H1 (cell line): ENCODE measurements at regions not wholly inside any gene's neighbourhood (a gene's known extent, or its start where the extent isn't known, plus 50 kb on each side); places are given as distances from the start of the nearest gene placed in this dataset.

Experiments
- CTCF ChIA-PET: fragments of 300-600 bp; sonication (Branson Sonifier 250); formaldehyde crosslinking; loops from one replicate; lab custom pipeline; 2021; ENCODE audit not compliant: partially characterized antibody; lab: Charles Lee
- POLR2A ChIA-PET: fragments of 300-600 bp; sonication (Branson Sonifier 250); formaldehyde crosslinking; loops from one replicate; lab custom pipeline; 2021; ENCODE audit warnings: inconsistent platforms; ENCODE audit not compliant: partially characterized antibody; lab: Charles Lee
- DNase-seq, 2 experiments: peaks; one replicate each; pipeline versions ENCODE4 v3.0.0 to v3.0.0-alpha.2; 2010 to 2022; ENCODE audit warnings: low spot score in 2 of 2, low read depth in 1 of 2, mixed read lengths in 1 of 2
- FAIRE-seq: peaks from 2 replicates; lab custom pipeline; 2011; peaks lifted over from hg19 to GRCh38; lab: Jason Lieb, UNC
- H2AFZ ChIP-seq: 2 replicates; pipeline ENCODE4 v1.8.1; 2012; ENCODE audit warnings: low read length, inconsistent platforms
- H2AK5ac ChIP-seq: 2 replicates; pipeline ENCODE4 v1.6.1; 2013; ENCODE audit warnings: low read depth, low read length
- H2BK120ac ChIP-seq: replicated peaks from 2 replicates; pipeline ENCODE3; 2013; ENCODE audit warnings: low read depth, low read length, inconsistent platforms
- H2BK12ac ChIP-seq: 2 replicates; pipeline ENCODE4 v1.6.1; 2013; ENCODE audit warnings: low read depth, low read length
- H2BK15ac ChIP-seq: 2 replicates; pipeline ENCODE4 v1.6.1; 2013; ENCODE audit warnings: low read length
- H2BK20ac ChIP-seq: 2 replicates; pipeline ENCODE4 v1.6.1; 2013; ENCODE audit warnings: low read length
- H2BK5ac ChIP-seq: 2 replicates; pipeline ENCODE4 v1.6.1; 2013; ENCODE audit warnings: low read depth, low read length
- H3K14ac ChIP-seq: 2 replicates; pipeline ENCODE4 v1.6.1; 2013; ENCODE audit warnings: inconsistent platforms; ENCODE audit not compliant: insufficient read length
- H3K18ac ChIP-seq: 2 replicates; pipeline ENCODE4 v1.6.1; 2013; ENCODE audit warnings: low read length; ENCODE audit errors: extremely low read depth
- H3K23ac ChIP-seq: 2 replicates; pipeline ENCODE4 v1.6.1; 2013; ENCODE audit warnings: inconsistent platforms; ENCODE audit not compliant: insufficient read length
- H3K23me2 ChIP-seq: 2 replicates; pipeline ENCODE4 v1.6.1; 2013; ENCODE audit warnings: low read depth, low read length
- H3K27ac ChIP-seq: 2 replicates; pipeline ENCODE4 v1.6.1; 2011; ENCODE audit warnings: low read depth, low read length, inconsistent platforms
- H3K27me3 ChIP-seq, 4 experiments: replicated peaks in 1 of 4; 1 replicate in 1 of 4; 2 replicates in 3 of 4; pipeline versions ENCODE4 v1.6.1 to v1.8.1; 2011 to 2013; ENCODE audit warnings: low read length in 3 of 4, mild to moderate bottlenecking in 3 of 4, inconsistent platforms in 2 of 4, mixed read lengths in 2 of 4, moderate library complexity in 1 of 4; ENCODE audit not compliant: control insufficient read depth in 3 of 4, insufficient read depth in 3 of 4; ENCODE audit errors: extremely low read depth in 1 of 4
- H3K36me3 ChIP-seq, 4 experiments: 2 replicates each; pipeline versions ENCODE4 v1.6.1 to v1.8.1; 2011 to 2013; ENCODE audit warnings: mild to moderate bottlenecking in 4 of 4, low read length in 3 of 4, moderate library complexity in 2 of 4, control low read depth in 1 of 4, inconsistent platforms in 1 of 4; ENCODE audit not compliant: insufficient read depth in 4 of 4, control insufficient read depth in 2 of 4
- H3K4ac ChIP-seq: replicated peaks from 2 replicates; pipeline ENCODE3; 2013; ENCODE audit warnings: low read length, low read depth, mixed read lengths, inconsistent platforms; ENCODE audit not compliant: insufficient read length
- H3K4me1 ChIP-seq, 4 experiments: replicated peaks in 1 of 4; 1 replicate in 1 of 4; 2 replicates in 3 of 4; pipeline versions ENCODE4 v1.6.1 to v1.8.1; 2011 to 2013; ENCODE audit warnings: low read length in 3 of 4, inconsistent platforms in 2 of 4, mixed read lengths in 1 of 4; ENCODE audit not compliant: insufficient read depth in 4 of 4, control insufficient read depth in 3 of 4
- H3K4me2 ChIP-seq, 2 experiments: 2 replicates each; pipeline versions ENCODE4 v1.6.1 to v1.8.1; 2011 to 2013; ENCODE audit warnings: low read depth in 2 of 2, low read length in 2 of 2, control low read depth in 1 of 2, inconsistent platforms in 1 of 2, mild to moderate bottlenecking in 1 of 2; ENCODE audit not compliant: insufficient read depth in 1 of 2
- H3K4me3 ChIP-seq, 4 experiments: fragments of 200-600, 300-600 bp in 1 of 4; sonication (generic), shearing (Covaris generic), sonication (Bioruptor Twin) in 1 of 4; 2 replicates each; pipeline versions ENCODE4 v1.5.1 to v1.8.1; 2011 to 2016; ENCODE audit warnings: low read length in 4 of 4, low read depth in 3 of 4, control low read depth in 2 of 4, inconsistent platforms in 2 of 4, mild to moderate bottlenecking in 2 of 4, mixed read lengths in 1 of 4, moderate library complexity in 1 of 4; ENCODE audit not compliant: insufficient read depth in 2 of 4; ENCODE audit errors: extremely low read depth in 1 of 4
- H3K56ac ChIP-seq: replicated peaks from 2 replicates; pipeline ENCODE3; 2013; ENCODE audit warnings: low read depth, mild to moderate bottlenecking, mixed read lengths, low read length, inconsistent platforms; ENCODE audit not compliant: insufficient read length
- H3K79me1 ChIP-seq: 2 replicates; pipeline ENCODE4 v1.6.1; 2013; ENCODE audit warnings: low read depth, low read length, control low read depth
- H3K79me2 ChIP-seq, 2 experiments: 2 replicates each; pipeline versions ENCODE4 v1.6.1 to v1.8.1; 2012 to 2013; ENCODE audit warnings: low read length in 2 of 2, mild to moderate bottlenecking in 2 of 2, inconsistent platforms in 1 of 2; ENCODE audit not compliant: insufficient read depth in 2 of 2, control insufficient read depth in 1 of 2
- H3K9ac ChIP-seq, 4 experiments: replicated peaks in 1 of 4; 1 replicate in 1 of 4; 2 replicates in 3 of 4; pipeline versions ENCODE4 v1.6.1 to v1.8.1; 2011 to 2013; ENCODE audit warnings: low read depth in 3 of 4, low read length in 3 of 4, control low read depth in 2 of 4, mild to moderate bottlenecking in 2 of 4, moderate library complexity in 2 of 4, inconsistent platforms in 1 of 4; ENCODE audit errors: extremely low read depth in 1 of 4
- H3K9me3 ChIP-seq, 2 experiments: 2 replicates each; pipeline versions ENCODE4 v1.6.1 to v1.8.1; 2012 to 2013; ENCODE audit warnings: mild to moderate bottlenecking in 2 of 2, moderate library complexity in 2 of 2, control low read depth in 1 of 2, inconsistent platforms in 1 of 2, low read depth in 1 of 2, low read length in 1 of 2, mixed read lengths in 1 of 2; ENCODE audit not compliant: insufficient read depth in 2 of 2
- H4K20me1 ChIP-seq, 2 experiments: replicated peaks in 1 of 2; 2 replicates each; pipeline versions ENCODE3 to v1.8.1; 2011 to 2013; ENCODE audit warnings: inconsistent platforms in 2 of 2, low read length in 2 of 2, mild to moderate bottlenecking in 1 of 2; ENCODE audit not compliant: insufficient read depth in 2 of 2, control insufficient read depth in 1 of 2
- H4K5ac ChIP-seq: 2 replicates; pipeline ENCODE4 v1.6.1; 2013; ENCODE audit warnings: low read length, low read depth, mixed read lengths, inconsistent platforms; ENCODE audit not compliant: insufficient read length
- H4K8ac ChIP-seq: 2 replicates; pipeline ENCODE4 v1.8.0; 2013; ENCODE audit warnings: mild to moderate bottlenecking, moderate library complexity, low read length, inconsistent platforms; ENCODE audit not compliant: insufficient read depth; ENCODE audit errors: extremely low read depth
- H4K91ac ChIP-seq: replicated peaks from 2 replicates; pipeline ENCODE3; 2013; ENCODE audit warnings: low read length, mixed read lengths, inconsistent platforms; ENCODE audit not compliant: insufficient read length
- KDM1A ChIP-seq: fragments of 200-600, 300-600 bp; sonication (generic); IDR thresholded peaks from 2 replicates; pipeline ENCODE4 v1.7.1; 2016; ENCODE audit warnings: mild to moderate bottlenecking, low read length, borderline replicate concordance
- KDM5A ChIP-seq: fragments of 200-600 bp; IDR thresholded peaks from 2 replicates; pipeline ENCODE4 v1.7.1; 2012; ENCODE audit warnings: mild to moderate bottlenecking, low read length, inconsistent platforms, mixed read lengths
- MAX ChIP-seq: IDR thresholded peaks from 2 replicates; pipeline ENCODE4 v1.6.1; 2012; ENCODE audit warnings: inconsistent platforms
- NANOG ChIP-seq: IDR thresholded peaks from 2 replicates; pipeline ENCODE4 v1.6.1; 2011; ENCODE audit warnings: low read length, low read depth, mild to moderate bottlenecking, inconsistent platforms; ENCODE audit not compliant: insufficient read depth, poor library complexity, severe bottlenecking
- RFX5 ChIP-seq: IDR thresholded peaks from 2 replicates; pipeline ENCODE4 v1.6.1; 2011; ENCODE audit warnings: low read depth, low read length, improper control_type of control experiment, borderline replicate concordance
- SP1 ChIP-seq: IDR thresholded peaks from 2 replicates; pipeline ENCODE4 v1.6.1; 2011; ENCODE audit warnings: low read depth, low read length
- TAF1 ChIP-seq: IDR thresholded peaks from 2 replicates; pipeline ENCODE4 v1.6.1; 2011; ENCODE audit warnings: mild to moderate bottlenecking, low read depth, low read length
- TCF12 ChIP-seq: IDR thresholded peaks from 2 replicates; pipeline ENCODE4 v1.6.1; 2011; ENCODE audit warnings: low read depth, mild to moderate bottlenecking, low read length
- ZNF274 ChIP-seq: IDR thresholded peaks from 2 replicates; pipeline ENCODE4 v1.7.0; 2012; ENCODE audit warnings: low read length, borderline replicate concordance; ENCODE audit errors: extremely low read depth
- WGBS, 2 experiments: shearing (Covaris generic) in 1 of 2; methylation state at CpG; one replicate each; pipeline versions ENCODE4 v1.1.6 to v1.1.7; 2013 to 2015; ENCODE audit warnings: low lambda C conversion rate in 2 of 2, mixed read lengths in 2 of 2, inconsistent platforms in 1 of 2, low coverage in 1 of 2, missing lambda C conversion rate in 1 of 2; ENCODE audit not compliant: insufficient replicate concordance in 2 of 2, insufficient coverage in 1 of 2, insufficient read length in 1 of 2; ENCODE audit errors: extremely low coverage in 1 of 2, missing lambda C conversion rate in 1 of 2; 5-methylcytosine and 5-hydroxymethylcytosine counted together

GRCh38 chr3:127454051-127454450 is 136.5 kb downstream of the TPRA1 start:
- H2AFZ ChIP-seq: no peak overlapping the region

More at GRCh38 chr3:127454051-127454450, 136.5 kb downstream of the TPRA1 start:
- no peak for DNase-seq
- H3K18ac ChIP-seq: no peak overlapping the region; the same call in 1 of the 2 replicates
- TF ChIP-seq KDM5A: no peak
- TF ChIP-seq TCF12: no peak
- TF ChIP-seq RFX5: no peak
- no peak for TF ChIP-seq TAF1
- no peak for TF ChIP-seq KDM1A
- no peak for TF ChIP-seq SP1
- TF ChIP-seq ZNF274: no peak
- no peak for TF ChIP-seq NANOG
- TF ChIP-seq MAX: no peak
- H3K4ac ChIP-seq: no peak overlapping the region
- H3K23me2 ChIP-seq: peaks cover 11% of the 10 kb centered on the region; the same call in 1 of the 2 replicates
- no peak overlapping the region for H2BK20ac ChIP-seq
- H3K4me3 ChIP-seq: no peak overlapping the region
- no peak for FAIRE-seq
- no peaks in the 10 kb centered on the region for H3K79me1 ChIP-seq
- no peak overlapping the region for H3K56ac ChIP-seq
- no peak overlapping the region for H2BK5ac ChIP-seq
- peaks cover 19 to 41% (median 34%) of the 10 kb centered on the region in 4 experiments for H3K27me3 ChIP-seq
- H4K20me1 ChIP-seq: peaks cover 2 to 5% of the 10 kb centered on the region in 2 experiments
- H3K23ac ChIP-seq: no peak overlapping the region
- H2AK5ac ChIP-seq: no peak overlapping the region
- 89% methylated on average over 1 of the region's 1 CpG; no CpG with 5 or more reads in 1 of the 2 experiments for WGBS, 2 experiments
- no peak overlapping the region for H4K8ac ChIP-seq
- H4K91ac ChIP-seq: no peak overlapping the region
- no peaks in the 10 kb centered on the region for H3K79me2 ChIP-seq
- no peak overlapping the region for H3K4me2 ChIP-seq
- H3K4me1 ChIP-seq: peaks cover under 1 to 10% (median 7%) of the 10 kb centered on the region in 4 experiments; a peak in 4 of 7 replicates
- H3K27ac ChIP-seq: no peak overlapping the region
- no peak overlapping the region for H2BK15ac ChIP-seq
- ChIA-PET POLR2A (no interaction called here), CTCF (interaction anchor here (0.6 to 5.5 kb wide), 12 partner anchors 17 to 458 kb away, joined by 3 to 74 read pairs (median 4); no protein-coding TSS in a partner anchor)
- H4K5ac ChIP-seq: no peak overlapping the region
- no peak overlapping the region for H2BK120ac ChIP-seq
- no peak overlapping the region for H2BK12ac ChIP-seq
- no peaks in the 10 kb centered on the region for H3K9me3 ChIP-seq
- no peaks in the 10 kb centered on the region for H3K36me3 ChIP-seq
- H3K9ac ChIP-seq: no peak overlapping the region
- no peak overlapping the region for H3K14ac ChIP-seq
